OCI-LY1 (cell line): ENCODE measurements at regions not wholly inside any gene's neighbourhood (a gene's known extent, or its start where the extent isn't known, plus 50 kb on each side); places are given as distances from the start of the nearest gene placed in this dataset.
A peak's percentile ranks its signal among the peaks of the same experiment; 100 is the strongest.

ENCODE experiments used
- H2AFZ ChIP-seq: fragments of 200-600 bp; sonication (generic), shearing (Covaris generic); 2 replicates; pipeline ENCODE4 v1.6.0; 2014; ENCODE audit warnings: antibody characterized with exemption, mild to moderate bottlenecking, low read length
- H3F3A ChIP-seq: fragments of 200-600 bp; sonication (generic), shearing (Covaris generic); 2 replicates; pipeline ENCODE4 v1.6.0; 2014; ENCODE audit warnings: mild to moderate bottlenecking, antibody characterized with exemption, low read length, moderate library complexity; ENCODE audit not compliant: insufficient read depth
- H3K27ac ChIP-seq: fragments of 200-600 bp; sonication (generic); 2 replicates; pipeline ENCODE4 v1.5.1; 2014; ENCODE audit warnings: low read length, mixed run types, mild to moderate bottlenecking, low read depth; ENCODE audit not compliant: poor library complexity, severe bottlenecking
- H3K27me3 ChIP-seq: fragments of 200-600 bp; sonication (generic); 2 replicates; pipeline ENCODE4 v1.6.0; 2014; ENCODE audit warnings: antibody characterized with exemption, mild to moderate bottlenecking, low read length, moderate library complexity; ENCODE audit not compliant: insufficient read depth
- H3K36me3 ChIP-seq: fragments of 200-600 bp; sonication (generic); 2 replicates; pipeline ENCODE4 v1.6.1; 2014; ENCODE audit warnings: mild to moderate bottlenecking, antibody characterized with exemption, low read length, moderate library complexity, mixed read lengths; ENCODE audit not compliant: insufficient read depth
- H3K4me1 ChIP-seq: fragments of 200-600 bp; sonication (generic); 2 replicates; pipeline ENCODE4 v1.5.1; 2014; ENCODE audit warnings: mild to moderate bottlenecking, low read length, moderate library complexity; ENCODE audit not compliant: insufficient read depth, severe bottlenecking
- H3K4me2 ChIP-seq: fragments of 200-600 bp; sonication (generic), shearing (Covaris generic); 2 replicates; pipeline ENCODE4 v1.6.1; 2014; ENCODE audit warnings: low read length
- H3K4me3 ChIP-seq: fragments of 200-600 bp; sonication (generic); 2 replicates; pipeline ENCODE4 v1.5.1; 2014; ENCODE audit warnings: low read length, low read depth, mild to moderate bottlenecking, mixed read lengths; ENCODE audit not compliant: poor library complexity, severe bottlenecking
- H3K79me2 ChIP-seq: fragments of 200-600 bp; shearing (Covaris generic); 2 replicates; pipeline ENCODE4 v1.6.1; 2016; ENCODE audit warnings: mixed run types, low read length, mixed read lengths; ENCODE audit not compliant: insufficient read depth
- H3K9ac ChIP-seq: fragments of 200-600 bp; sonication (generic), shearing (Covaris generic); 2 replicates; pipeline ENCODE4 v1.6.1; 2014; ENCODE audit warnings: mild to moderate bottlenecking, low read length, mixed read lengths
- H3K9me2 ChIP-seq: fragments of 200-600 bp; sonication (generic), shearing (Covaris generic); 2 replicates; pipeline ENCODE4 v1.6.1; 2014; ENCODE audit warnings: low read depth, mild to moderate bottlenecking, low read length, mixed read lengths
- H3K9me3 ChIP-seq: fragments of 200-600 bp; shearing (Covaris generic); 2 replicates; pipeline ENCODE4 v1.6.1; 2014; ENCODE audit warnings: low read length, mixed read lengths
- H4K20me1 ChIP-seq: fragments of 200-600 bp; sonication (generic), shearing (Covaris generic); 2 replicates; pipeline ENCODE4 v1.6.0; 2016; ENCODE audit warnings: mild to moderate bottlenecking, low read length; ENCODE audit not compliant: insufficient read depth
- EZH2 ChIP-seq: fragments of 200-600 bp; sonication (generic), shearing (Covaris generic); IDR thresholded peaks from 2 replicates; pipeline ENCODE4 v1.8.0; 2017; ENCODE audit warnings: borderline replicate concordance, mixed run types, mild to moderate bottlenecking, antibody characterized with exemption, low read length, moderate library complexity, mixed read lengths
- TF ChIP-seq, protein P1 (sequence below): fragments of 200-600 bp; sonication (generic), shearing (Covaris generic); IDR thresholded peaks from 2 replicates; pipeline ENCODE4 v1.5.1; 2017; ENCODE audit warnings: mild to moderate bottlenecking, antibody characterized with exemption, low read length, moderate library complexity, mixed read lengths

DNA sequence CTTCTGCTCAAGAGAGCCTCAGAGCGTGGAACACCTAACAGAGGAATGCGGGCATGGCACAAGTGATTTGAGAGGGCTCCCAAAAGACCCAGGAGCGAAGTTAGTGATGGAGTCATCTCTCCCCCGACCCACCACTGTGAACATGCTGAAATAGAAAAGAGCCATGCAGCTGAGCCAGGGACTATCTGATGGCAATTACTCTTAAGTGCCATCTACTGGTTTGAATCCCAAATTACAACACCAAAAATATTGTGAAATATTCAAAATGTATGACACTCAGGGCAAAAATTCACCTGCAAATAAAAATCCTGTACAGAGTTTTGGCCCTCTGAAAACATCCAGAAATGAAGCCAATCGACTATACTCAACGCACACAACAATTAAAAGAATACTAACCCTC lies 2038.9 kb upstream of the ADGRL3 start:
- Histone ChIP-seq H2AFZ (no peak overlapping the region), H3K27ac (no peak overlapping the region), H3F3A (no peaks in the 10 kb centered on the region), H3K9ac (no peak overlapping the region), H3K36me3 (no peaks in the 10 kb centered on the region), H3K4me2 (no peak overlapping the region), H4K20me1 (no peaks in the 10 kb centered on the region), H3K79me2 (no peaks in the 10 kb centered on the region), H3K4me1 (no peaks in the 10 kb centered on the region), H3K27me3 (no peaks in the 10 kb centered on the region), H3K9me2 (no peaks in the 10 kb centered on the region), H3K9me3 (no peaks in the 10 kb centered on the region), H3K4me3 (no peak overlapping the region)
- no peak for TF ChIP-seq EZH2
- TF ChIP-seq, protein P1, sequence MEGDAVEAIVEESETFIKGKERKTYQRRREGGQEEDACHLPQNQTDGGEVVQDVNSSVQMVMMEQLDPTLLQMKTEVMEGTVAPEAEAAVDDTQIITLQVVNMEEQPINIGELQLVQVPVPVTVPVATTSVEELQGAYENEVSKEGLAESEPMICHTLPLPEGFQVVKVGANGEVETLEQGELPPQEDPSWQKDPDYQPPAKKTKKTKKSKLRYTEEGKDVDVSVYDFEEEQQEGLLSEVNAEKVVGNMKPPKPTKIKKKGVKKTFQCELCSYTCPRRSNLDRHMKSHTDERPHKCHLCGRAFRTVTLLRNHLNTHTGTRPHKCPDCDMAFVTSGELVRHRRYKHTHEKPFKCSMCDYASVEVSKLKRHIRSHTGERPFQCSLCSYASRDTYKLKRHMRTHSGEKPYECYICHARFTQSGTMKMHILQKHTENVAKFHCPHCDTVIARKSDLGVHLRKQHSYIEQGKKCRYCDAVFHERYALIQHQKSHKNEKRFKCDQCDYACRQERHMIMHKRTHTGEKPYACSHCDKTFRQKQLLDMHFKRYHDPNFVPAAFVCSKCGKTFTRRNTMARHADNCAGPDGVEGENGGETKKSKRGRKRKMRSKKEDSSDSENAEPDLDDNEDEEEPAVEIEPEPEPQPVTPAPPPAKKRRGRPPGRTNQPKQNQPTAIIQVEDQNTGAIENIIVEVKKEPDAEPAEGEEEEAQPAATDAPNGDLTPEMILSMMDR = peak; percentile 27; the same call in 1 of the 2 replicates

DNA sequence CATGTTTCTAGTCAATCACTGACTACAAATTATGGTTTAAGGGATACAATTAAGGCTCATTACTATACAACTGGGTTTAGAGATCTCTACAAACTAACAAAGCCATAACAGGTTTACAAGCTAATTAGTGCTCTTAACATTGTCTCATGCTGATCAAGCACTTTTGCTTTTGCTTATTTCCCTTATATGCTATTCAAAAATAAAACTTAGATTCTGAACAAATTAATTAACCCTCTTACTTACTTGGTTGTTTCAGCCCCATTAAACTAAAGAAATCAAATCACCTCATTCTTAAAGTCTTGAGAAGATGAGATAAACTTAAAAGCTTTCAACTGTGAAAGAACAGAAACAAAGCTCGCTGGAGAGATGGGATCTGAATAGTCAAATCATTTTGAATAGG lies 2024.5 kb upstream of the ADGRL3 start:
- H3K36me3 ChIP-seq = no peaks in the 10 kb centered on the region
- TF ChIP-seq, protein P1 = no peak
- no peak for TF ChIP-seq EZH2
- no peaks in the 10 kb centered on the region for H3K9me2 ChIP-seq
- H3K9ac ChIP-seq = no peak overlapping the region
- H3F3A ChIP-seq = no peaks in the 10 kb centered on the region
- H3K9me3 ChIP-seq = no peaks in the 10 kb centered on the region
- no peak overlapping the region for H3K4me3 ChIP-seq
- no peaks in the 10 kb centered on the region for H4K20me1 ChIP-seq
- H3K27me3 ChIP-seq = no peaks in the 10 kb centered on the region
- H3K4me1 ChIP-seq = no peaks in the 10 kb centered on the region
- no peak overlapping the region for H3K27ac ChIP-seq
- H3K79me2 ChIP-seq = no peaks in the 10 kb centered on the region
- no peak overlapping the region for H3K4me2 ChIP-seq
- H2AFZ ChIP-seq = no peak overlapping the region

DNA sequence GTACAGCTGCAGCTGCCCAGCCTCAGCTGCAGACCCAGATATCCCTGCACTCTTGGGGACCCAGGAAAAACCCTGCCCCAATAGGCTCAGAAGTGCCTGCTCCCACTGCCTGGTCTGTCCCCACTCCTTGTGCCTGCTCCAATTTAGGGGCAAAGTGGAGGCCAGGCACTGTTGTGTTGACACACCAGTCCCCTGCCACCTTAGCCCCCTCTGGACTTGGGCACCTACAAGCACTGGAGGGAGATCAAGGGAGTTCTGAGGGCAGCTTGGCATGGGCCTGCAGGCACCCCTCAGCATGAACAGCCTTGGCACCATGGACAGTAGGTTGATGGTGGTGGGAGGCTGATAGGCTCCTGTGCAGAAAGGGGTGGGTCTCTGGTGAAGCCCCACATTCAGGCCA lies 2020.8 kb upstream of the ADGRL3 start:
- no peak overlapping the region for H3K4me3 ChIP-seq
- H3K36me3 ChIP-seq = no peaks in the 10 kb centered on the region
- no peaks in the 10 kb centered on the region for H3K9me2 ChIP-seq
- H3F3A ChIP-seq = no peaks in the 10 kb centered on the region
- no peaks in the 10 kb centered on the region for H4K20me1 ChIP-seq
- no peak for TF ChIP-seq EZH2
- TF ChIP-seq, protein P1 = no peak
- H3K27ac ChIP-seq = no peak overlapping the region
- H2AFZ ChIP-seq = no peak overlapping the region
- H3K27me3 ChIP-seq = no peaks in the 10 kb centered on the region
- no peaks in the 10 kb centered on the region for H3K9me3 ChIP-seq
- no peak overlapping the region for H3K9ac ChIP-seq
- H3K4me1 ChIP-seq = no peaks in the 10 kb centered on the region
- no peaks in the 10 kb centered on the region for H3K79me2 ChIP-seq
- no peak overlapping the region for H3K4me2 ChIP-seq
